IPS-18a (cell line): ENCODE measurements at regions not wholly inside any gene's neighbourhood (a gene's known extent, or its start where the extent isn't known, plus 50 kb on each side); places are given as distances from the start of the nearest gene placed in this dataset.

Source experiments
- H3K27ac ChIP-seq: one replicate; pipeline ENCODE4 v1.5.1; 2013; ENCODE audit warnings: low read length
- H3K27me3 ChIP-seq: one replicate; pipeline ENCODE4 v1.6.1; 2013; ENCODE audit warnings: mild to moderate bottlenecking, low read length; ENCODE audit not compliant: control insufficient read depth, insufficient read depth
- H3K36me3 ChIP-seq: one replicate; pipeline ENCODE4 v1.6.1; 2013; ENCODE audit warnings: low read depth, low read length; ENCODE audit not compliant: control insufficient read depth
- H3K4me1 ChIP-seq: one replicate; pipeline ENCODE4 v1.6.1; 2013; ENCODE audit warnings: low read depth, low read length; ENCODE audit not compliant: control insufficient read depth
- H3K4me3 ChIP-seq: one replicate; pipeline ENCODE4 v1.5.1; 2013; ENCODE audit warnings: low read length
- H3K9ac ChIP-seq: one replicate; pipeline ENCODE4 v1.6.1; 2013; ENCODE audit warnings: mild to moderate bottlenecking, low read length, moderate library complexity
- H3K9me3 ChIP-seq: one replicate; pipeline ENCODE4 v1.6.1; 2013; ENCODE audit warnings: low read depth, low read length; ENCODE audit not compliant: control insufficient read depth

GRCh38 chr9:120259100-120259499, 320.9 kb downstream of the CDK5RAP2 start:
- no peaks in the 10 kb centered on the region for H3K36me3 ChIP-seq
- H3K9ac ChIP-seq = no peak overlapping the region
- H3K27ac ChIP-seq = no peak overlapping the region
- H3K4me3 ChIP-seq = no peak overlapping the region
- no peaks in the 10 kb centered on the region for H3K4me1 ChIP-seq
- H3K27me3 ChIP-seq = no peaks in the 10 kb centered on the region
- no peaks in the 10 kb centered on the region for H3K9me3 ChIP-seq

DNA sequence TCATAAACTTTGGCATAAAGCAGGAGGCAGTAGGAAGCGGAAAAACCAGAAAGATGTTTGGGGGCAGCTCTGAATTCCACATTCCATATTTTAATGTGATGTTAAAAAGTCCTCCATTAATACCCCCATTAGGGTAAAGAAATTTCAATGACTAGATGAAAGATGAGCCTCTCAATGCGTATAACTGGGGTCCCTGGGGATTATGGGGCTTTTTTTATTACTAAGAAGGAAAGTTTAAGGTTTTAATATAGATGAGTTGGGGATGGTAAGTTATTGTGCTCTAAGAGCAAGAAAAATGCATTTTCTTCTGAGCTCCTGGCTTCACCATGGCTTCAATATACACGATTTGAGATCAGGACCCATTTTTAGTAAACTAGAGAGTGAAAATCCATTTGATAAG, 321.9 kb downstream of the CDK5RAP2 start:
- Histone ChIP-seq H3K4me1 (no peaks in the 10 kb centered on the region), H3K27ac (no peak overlapping the region), H3K9ac (no peak overlapping the region), H3K9me3 (no peaks in the 10 kb centered on the region), H3K36me3 (no peaks in the 10 kb centered on the region), H3K27me3 (no peaks in the 10 kb centered on the region), H3K4me3 (no peak overlapping the region)

DNA sequence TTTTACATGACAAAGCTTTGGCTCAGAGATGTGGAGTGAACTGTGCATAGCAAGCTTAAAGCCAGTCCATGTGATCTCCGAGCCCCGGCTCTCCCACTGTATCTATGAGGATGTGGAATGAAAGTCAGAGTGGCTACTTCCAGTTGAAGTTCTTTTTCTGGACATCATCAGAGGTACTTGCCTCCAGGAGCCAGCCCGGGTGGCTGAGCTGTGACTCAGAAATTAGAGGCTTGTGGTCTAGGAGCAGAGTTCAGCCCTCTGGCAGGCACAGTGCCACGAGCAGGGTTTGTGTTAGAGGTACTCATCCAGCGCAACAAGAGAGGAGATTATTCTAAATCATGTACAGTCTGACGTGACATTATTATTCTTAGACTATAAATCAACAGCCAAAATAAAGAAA, 322.5 kb downstream of the CDK5RAP2 start:
- Histone ChIP-seq H3K9me3 (no peaks in the 10 kb centered on the region), H3K27me3 (no peaks in the 10 kb centered on the region), H3K9ac (no peak overlapping the region), H3K4me3 (no peak overlapping the region), H3K27ac (no peak overlapping the region), H3K4me1 (no peaks in the 10 kb centered on the region), H3K36me3 (no peaks in the 10 kb centered on the region)

DNA sequence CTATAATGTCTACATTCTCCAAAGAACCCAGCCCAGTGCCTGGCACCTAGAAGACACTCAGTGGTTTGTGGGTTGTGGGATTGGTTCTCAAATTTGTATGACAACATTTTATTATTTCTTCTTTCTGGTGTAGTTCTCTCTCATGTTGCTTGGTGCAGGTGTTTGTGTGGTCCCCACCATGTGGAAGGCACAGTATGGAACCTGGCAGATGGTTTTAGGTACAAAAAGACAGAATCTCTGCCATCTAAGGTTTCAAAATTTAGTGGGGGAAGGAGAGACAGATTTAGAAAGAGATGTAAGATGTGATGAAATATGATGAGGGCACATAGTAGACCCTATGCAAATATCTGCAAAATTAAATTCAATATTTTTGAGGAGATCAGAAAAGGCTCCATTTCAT, 323.8 kb downstream of the CDK5RAP2 start:
- Histone ChIP-seq H3K27me3 (no peaks in the 10 kb centered on the region), H3K4me3 (no peak overlapping the region), H3K9me3 (no peaks in the 10 kb centered on the region), H3K36me3 (no peaks in the 10 kb centered on the region), H3K4me1 (no peaks in the 10 kb centered on the region), H3K9ac (no peak overlapping the region), H3K27ac (no peak overlapping the region)

DNA sequence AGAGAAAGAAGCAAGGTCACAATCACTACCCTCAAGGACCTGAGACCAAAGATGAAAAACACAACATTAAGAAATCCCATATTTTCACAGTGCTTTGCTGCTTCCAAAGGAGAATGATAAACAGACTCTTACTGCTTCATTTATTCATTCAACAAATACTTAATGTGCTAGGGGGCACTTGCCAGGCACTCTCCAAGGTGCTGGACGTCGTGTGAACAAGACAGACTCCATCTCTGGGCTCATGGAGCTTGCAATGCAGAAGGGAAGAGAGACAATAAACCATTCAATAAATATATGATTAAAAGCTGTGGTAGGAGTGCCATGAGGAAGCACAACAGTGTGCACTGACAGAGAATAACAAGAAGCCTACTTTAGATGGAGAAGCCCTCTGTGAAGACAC, 327.7 kb downstream of the CDK5RAP2 start:
- H3K4me1 ChIP-seq = no peaks in the 10 kb centered on the region
- no peak overlapping the region for H3K9ac ChIP-seq
- H3K4me3 ChIP-seq = no peak overlapping the region
- H3K27ac ChIP-seq = no peak overlapping the region
- H3K9me3 ChIP-seq = no peaks in the 10 kb centered on the region
- no peaks in the 10 kb centered on the region for H3K27me3 ChIP-seq
- H3K36me3 ChIP-seq = no peaks in the 10 kb centered on the region

GRCh38 chr9:120242116-120242811, 337.7 kb downstream of the CDK5RAP2 start:
- no peak overlapping the region for H3K9ac ChIP-seq
- H3K9me3 ChIP-seq = no peaks in the 10 kb centered on the region
- H3K36me3 ChIP-seq = no peaks in the 10 kb centered on the region
- H3K27me3 ChIP-seq = no peaks in the 10 kb centered on the region
- H3K4me1 ChIP-seq = no peaks in the 10 kb centered on the region
- H3K27ac ChIP-seq = no peak overlapping the region
- H3K4me3 ChIP-seq = no peak overlapping the region

DNA sequence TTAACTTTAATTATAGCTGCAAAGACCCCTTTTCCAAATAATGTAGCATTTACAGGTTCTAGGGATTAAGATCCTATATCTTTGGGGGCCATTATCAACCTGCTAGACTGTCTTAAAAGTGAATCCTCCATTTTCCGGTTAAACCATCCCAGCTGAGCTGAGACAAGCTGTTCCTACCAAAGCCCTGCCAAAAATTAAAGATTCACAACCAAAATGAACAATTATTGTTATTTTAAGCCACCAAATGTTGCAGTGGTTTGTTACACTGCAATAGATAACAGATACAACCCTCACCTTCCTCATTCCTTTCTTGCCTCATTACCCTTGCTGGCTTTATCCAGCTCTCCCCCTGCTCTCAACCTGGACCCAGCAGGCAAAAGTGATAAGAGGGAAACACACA, 343.4 kb downstream of the CDK5RAP2 start:
- no peak overlapping the region for H3K27ac ChIP-seq
- no peak overlapping the region for H3K9ac ChIP-seq
- no peaks in the 10 kb centered on the region for H3K9me3 ChIP-seq
- no peaks in the 10 kb centered on the region for H3K27me3 ChIP-seq
- H3K36me3 ChIP-seq = no peaks in the 10 kb centered on the region
- H3K4me1 ChIP-seq = no peaks in the 10 kb centered on the region
- H3K4me3 ChIP-seq = no peak overlapping the region

DNA sequence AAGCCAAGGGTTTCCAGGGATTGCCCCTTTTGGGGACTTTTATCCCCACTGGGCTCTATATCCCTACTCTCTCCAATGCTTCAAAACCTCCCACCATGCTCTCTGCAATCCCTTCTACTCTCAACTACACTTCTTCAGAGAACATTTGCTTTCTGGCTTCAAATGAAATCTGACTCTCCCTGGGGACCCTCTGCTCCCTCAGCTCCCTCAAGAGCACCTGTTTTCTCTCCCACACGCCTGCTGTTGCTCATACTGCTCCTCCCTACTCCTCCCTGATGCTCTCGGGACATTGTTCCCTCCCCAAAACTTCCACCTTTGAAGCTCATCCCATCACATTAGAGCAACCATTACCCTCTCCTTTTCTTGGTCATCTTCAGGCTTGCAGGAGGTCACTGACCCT, 344.9 kb downstream of the CDK5RAP2 start:
- Histone ChIP-seq H3K4me3 (no peak overlapping the region), H3K9ac (no peak overlapping the region), H3K36me3 (no peaks in the 10 kb centered on the region), H3K27me3 (no peaks in the 10 kb centered on the region), H3K27ac (no peak overlapping the region), H3K4me1 (no peaks in the 10 kb centered on the region), H3K9me3 (no peaks in the 10 kb centered on the region)

- H3K36me3 ChIP-seq = no peaks in the 10 kb centered on the region
- H3K27ac ChIP-seq = no peak overlapping the region
- no peak overlapping the region for H3K9ac ChIP-seq
- H3K27me3 ChIP-seq = no peaks in the 10 kb centered on the region
- H3K9me3 ChIP-seq = no peaks in the 10 kb centered on the region
- H3K4me1 ChIP-seq = no peaks in the 10 kb centered on the region
- H3K4me3 ChIP-seq = no peak overlapping the region
Observed at GRCh38 chr9:120230227-120230626, 349.7 kb downstream of the CDK5RAP2 start.

DNA sequence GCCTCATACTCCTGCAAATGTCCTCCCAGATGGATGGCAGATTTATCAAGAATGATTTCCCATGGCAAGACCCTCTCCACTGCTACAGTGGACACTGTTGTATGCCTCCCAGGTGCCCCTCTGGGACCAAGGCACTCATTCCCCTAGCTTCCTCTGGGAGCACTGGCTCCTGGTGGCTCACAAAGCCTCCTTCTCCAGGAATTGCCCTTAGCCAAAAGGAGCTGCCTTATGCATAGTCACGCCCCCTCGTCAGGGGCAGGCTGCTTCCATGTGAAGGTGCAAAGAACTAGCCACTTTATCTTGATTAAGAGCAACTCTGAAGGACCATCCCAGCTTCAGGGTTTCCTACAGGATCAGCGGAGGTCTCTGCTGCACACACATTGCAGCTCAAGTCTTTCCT, 358.1 kb downstream of the CDK5RAP2 start:
- H3K9me3 ChIP-seq = no peaks in the 10 kb centered on the region
- H3K27ac ChIP-seq = no peak overlapping the region
- no peaks in the 10 kb centered on the region for H3K36me3 ChIP-seq
- no peak overlapping the region for H3K4me3 ChIP-seq
- peaks cover 3% of the 10 kb centered on the region for H3K4me1 ChIP-seq
- H3K9ac ChIP-seq = no peak overlapping the region
- no peaks in the 10 kb centered on the region for H3K27me3 ChIP-seq

GRCh38 chr9:120214332-120214731, 365.6 kb downstream of the CDK5RAP2 start:
- Histone ChIP-seq H3K27me3 (no peaks in the 10 kb centered on the region), H3K27ac (no peak overlapping the region), H3K9ac (no peak overlapping the region), H3K4me1 (no peaks in the 10 kb centered on the region), H3K36me3 (no peaks in the 10 kb centered on the region), H3K4me3 (no peak overlapping the region), H3K9me3 (no peaks in the 10 kb centered on the region)

DNA sequence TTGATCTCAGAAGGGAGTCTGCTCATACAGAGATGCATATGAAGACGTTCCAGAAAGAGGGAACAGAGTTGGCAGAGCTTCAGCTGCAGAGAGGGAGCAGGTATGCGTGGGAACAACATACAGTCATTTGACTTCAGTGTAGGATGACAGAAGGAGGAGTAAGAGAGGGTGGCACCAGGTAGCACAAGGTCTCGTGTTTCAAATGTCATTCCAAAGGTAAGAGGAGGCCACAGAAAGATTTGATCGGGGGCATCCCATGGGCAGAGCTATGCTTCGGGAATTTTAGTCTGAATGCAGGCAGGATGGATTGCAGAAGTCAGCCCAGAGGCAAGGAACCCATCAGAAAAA, 367.1 kb downstream of the CDK5RAP2 start:
- Histone ChIP-seq H3K36me3 (no peaks in the 10 kb centered on the region), H3K9me3 (no peaks in the 10 kb centered on the region), H3K4me1 (no peaks in the 10 kb centered on the region), H3K9ac (no peak overlapping the region), H3K27ac (no peak overlapping the region), H3K27me3 (no peaks in the 10 kb centered on the region), H3K4me3 (no peak overlapping the region)
